ENCODE measurements at regions not wholly inside any gene's neighbourhood (a gene's known extent, or its start where the extent isn't known, plus 50 kb on each side); places are given as distances from the start of the nearest gene placed in this dataset.

DNA sequence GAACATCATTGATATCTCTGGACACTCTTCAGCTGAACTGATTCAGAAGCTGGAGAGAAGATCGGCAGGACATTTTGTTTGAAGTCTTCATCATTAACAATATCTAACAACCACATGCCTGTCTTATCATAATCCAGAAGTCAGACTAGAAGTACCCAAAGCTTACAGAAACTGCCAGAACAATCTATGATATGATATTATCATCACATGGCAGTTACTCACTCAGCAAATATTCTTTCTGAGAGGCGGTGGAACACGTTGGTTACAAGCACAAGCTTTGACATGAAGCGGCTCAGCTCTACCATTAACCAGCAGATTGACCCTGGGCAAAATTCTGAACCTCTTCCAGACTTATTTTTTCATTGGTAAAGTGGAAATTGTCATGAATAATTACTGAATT is 69.4 kb upstream of the KIT start:
- TF ChIP-seq, protein P1, sequence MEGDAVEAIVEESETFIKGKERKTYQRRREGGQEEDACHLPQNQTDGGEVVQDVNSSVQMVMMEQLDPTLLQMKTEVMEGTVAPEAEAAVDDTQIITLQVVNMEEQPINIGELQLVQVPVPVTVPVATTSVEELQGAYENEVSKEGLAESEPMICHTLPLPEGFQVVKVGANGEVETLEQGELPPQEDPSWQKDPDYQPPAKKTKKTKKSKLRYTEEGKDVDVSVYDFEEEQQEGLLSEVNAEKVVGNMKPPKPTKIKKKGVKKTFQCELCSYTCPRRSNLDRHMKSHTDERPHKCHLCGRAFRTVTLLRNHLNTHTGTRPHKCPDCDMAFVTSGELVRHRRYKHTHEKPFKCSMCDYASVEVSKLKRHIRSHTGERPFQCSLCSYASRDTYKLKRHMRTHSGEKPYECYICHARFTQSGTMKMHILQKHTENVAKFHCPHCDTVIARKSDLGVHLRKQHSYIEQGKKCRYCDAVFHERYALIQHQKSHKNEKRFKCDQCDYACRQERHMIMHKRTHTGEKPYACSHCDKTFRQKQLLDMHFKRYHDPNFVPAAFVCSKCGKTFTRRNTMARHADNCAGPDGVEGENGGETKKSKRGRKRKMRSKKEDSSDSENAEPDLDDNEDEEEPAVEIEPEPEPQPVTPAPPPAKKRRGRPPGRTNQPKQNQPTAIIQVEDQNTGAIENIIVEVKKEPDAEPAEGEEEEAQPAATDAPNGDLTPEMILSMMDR (IDR thresholded peaks at IDR 0.05) = no peak
- no peak for TF ChIP-seq POLR2A (IDR thresholded peaks at IDR 0.05)
